Cardiac muscle cell (in vitro differentiated cells and primary cell): ENCODE measurements at regions not wholly inside any gene's neighbourhood (a gene's known extent, or its start where the extent isn't known, plus 50 kb on each side); places are given as distances from the start of the nearest gene placed in this dataset.
A peak's percentile ranks its signal among the peaks of the same experiment; 100 is the strongest.

ENCODE experiments used
- DNase-seq, 2 donors: peaks; one replicate each; pipeline versions ENCODE4 v3.0.0 to v3.0.0-alpha.2; 2010 to 2017; ENCODE audit warnings: low read depth in 1 of 2, low spot score in 1 of 2
- H3K27ac ChIP-seq: fragments of 200-600 bp; sonication (generic); 2 replicates; pipeline ENCODE4 v1.5.1; 2016
- H3K27me3 ChIP-seq: fragments of 200-600 bp; sonication (generic); 2 replicates; pipeline ENCODE4 v1.6.0; 2016; ENCODE audit warnings: control low read depth
- H3K36me3 ChIP-seq: fragments of 200-600 bp; sonication (generic); 2 replicates; pipeline ENCODE4 v1.5.1; 2016; ENCODE audit warnings: control low read depth
- H3K4me1 ChIP-seq: fragments of 200-600 bp; sonication (generic); 2 replicates; pipeline ENCODE4 v1.8.1; 2017; ENCODE audit warnings: low read depth, mild to moderate bottlenecking, mixed run types
- H3K4me3 ChIP-seq: fragments of 200-600 bp; sonication (generic); 2 replicates; pipeline ENCODE4 v1.5.1; 2016; ENCODE audit warnings: mild to moderate bottlenecking
- H3K9me3 ChIP-seq: fragments of 200-600 bp; sonication (generic); 2 replicates; pipeline ENCODE4 v1.5.1; 2017; ENCODE audit warnings: low read depth, mild to moderate bottlenecking, control low read depth
- TF ChIP-seq, protein P1 (sequence below): IDR thresholded peaks from 2 replicates; pipeline ENCODE4 v1.5.1; 2012; ENCODE audit warnings: low read depth, mild to moderate bottlenecking, low read length

DNA sequence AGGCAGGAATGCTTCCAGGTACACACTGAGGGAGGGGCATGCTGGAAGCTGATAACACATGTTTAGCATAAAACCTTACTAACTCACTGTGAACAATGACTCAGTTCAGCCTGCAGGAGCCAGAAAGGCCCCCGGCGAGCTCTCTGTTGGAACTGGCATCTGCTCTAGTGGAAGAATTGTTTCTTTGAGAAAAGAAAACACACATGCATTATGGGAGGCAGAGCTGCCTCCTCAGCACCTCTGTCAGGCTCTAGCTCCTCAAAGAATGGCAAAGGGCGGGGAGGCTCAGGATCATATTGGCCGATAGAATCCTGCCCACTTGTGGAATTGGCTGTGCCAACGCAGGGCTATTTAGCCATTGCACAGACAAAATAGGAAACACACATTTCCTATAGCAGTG is 338.3 kb downstream of the CXCL12 start:
- DNase-seq, result peak in 1 of 2 donors; percentile 21
- no peak overlapping the region for H3K4me3 ChIP-seq
- H3K27me3 ChIP-seq, result no peaks in the 10 kb centered on the region
- H3K36me3 ChIP-seq, result no peaks in the 10 kb centered on the region
- H3K27ac ChIP-seq, result no peak overlapping the region
- no peaks in the 10 kb centered on the region for H3K9me3 ChIP-seq
- no peaks in the 10 kb centered on the region for H3K4me1 ChIP-seq
- TF ChIP-seq, protein P1, sequence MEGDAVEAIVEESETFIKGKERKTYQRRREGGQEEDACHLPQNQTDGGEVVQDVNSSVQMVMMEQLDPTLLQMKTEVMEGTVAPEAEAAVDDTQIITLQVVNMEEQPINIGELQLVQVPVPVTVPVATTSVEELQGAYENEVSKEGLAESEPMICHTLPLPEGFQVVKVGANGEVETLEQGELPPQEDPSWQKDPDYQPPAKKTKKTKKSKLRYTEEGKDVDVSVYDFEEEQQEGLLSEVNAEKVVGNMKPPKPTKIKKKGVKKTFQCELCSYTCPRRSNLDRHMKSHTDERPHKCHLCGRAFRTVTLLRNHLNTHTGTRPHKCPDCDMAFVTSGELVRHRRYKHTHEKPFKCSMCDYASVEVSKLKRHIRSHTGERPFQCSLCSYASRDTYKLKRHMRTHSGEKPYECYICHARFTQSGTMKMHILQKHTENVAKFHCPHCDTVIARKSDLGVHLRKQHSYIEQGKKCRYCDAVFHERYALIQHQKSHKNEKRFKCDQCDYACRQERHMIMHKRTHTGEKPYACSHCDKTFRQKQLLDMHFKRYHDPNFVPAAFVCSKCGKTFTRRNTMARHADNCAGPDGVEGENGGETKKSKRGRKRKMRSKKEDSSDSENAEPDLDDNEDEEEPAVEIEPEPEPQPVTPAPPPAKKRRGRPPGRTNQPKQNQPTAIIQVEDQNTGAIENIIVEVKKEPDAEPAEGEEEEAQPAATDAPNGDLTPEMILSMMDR, result no peak

DNA sequence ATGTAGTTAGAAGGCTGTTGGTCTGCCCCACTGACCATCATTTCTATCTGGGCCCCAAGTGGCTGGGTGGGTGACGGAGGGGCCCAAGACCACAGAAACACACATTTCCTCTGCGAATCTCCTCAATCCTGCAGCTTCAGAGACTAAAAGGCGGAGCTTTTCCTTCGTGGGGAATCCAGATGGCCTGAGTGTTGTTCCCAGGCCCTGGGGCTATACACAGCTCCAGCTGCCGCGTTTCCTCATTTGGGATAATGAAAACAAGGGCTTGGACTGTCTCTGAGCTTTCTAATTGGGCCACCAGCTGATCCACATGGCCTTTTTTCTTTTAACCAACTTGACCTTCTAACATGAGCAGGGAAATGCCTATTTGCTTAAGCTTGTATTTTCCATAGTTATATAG is 339.9 kb downstream of the CXCL12 start:
- H3K4me1 ChIP-seq, result no peaks in the 10 kb centered on the region
- H3K4me3 ChIP-seq, result no peak overlapping the region
- no peak overlapping the region for H3K27ac ChIP-seq
- no peaks in the 10 kb centered on the region for H3K36me3 ChIP-seq
- no peaks in the 10 kb centered on the region for H3K27me3 ChIP-seq
- no peaks in the 10 kb centered on the region for H3K9me3 ChIP-seq
- no peak for DNase-seq
- TF ChIP-seq, protein P1, result no peak

DNA sequence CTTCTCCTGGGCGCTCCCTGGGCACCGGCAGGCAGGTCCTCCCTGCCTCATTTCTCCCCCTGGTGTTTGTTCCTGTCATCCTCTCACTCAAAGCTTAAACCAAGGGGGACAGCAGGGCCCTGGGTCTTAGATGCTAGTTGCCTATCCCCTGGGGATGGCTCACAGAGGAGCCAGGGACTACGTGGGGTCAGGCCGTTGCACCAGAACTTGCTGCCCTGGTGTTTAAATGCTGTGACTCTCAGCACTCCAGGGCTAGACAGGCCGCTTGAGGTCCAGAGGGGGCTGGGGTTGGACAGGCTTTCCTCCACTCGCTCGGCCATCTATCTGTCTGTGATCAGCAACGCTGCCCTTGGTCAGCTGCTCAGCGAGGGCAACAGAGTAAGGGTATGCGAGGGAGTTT is 340.3 kb downstream of the CXCL12 start:
- H3K36me3 ChIP-seq, result no peaks in the 10 kb centered on the region
- no peak overlapping the region for H3K4me3 ChIP-seq
- TF ChIP-seq, protein P1, result no peak
- no peak overlapping the region for H3K27ac ChIP-seq
- H3K27me3 ChIP-seq, result no peaks in the 10 kb centered on the region
- no peak for DNase-seq
- H3K4me1 ChIP-seq, result no peaks in the 10 kb centered on the region
- no peaks in the 10 kb centered on the region for H3K9me3 ChIP-seq

DNA sequence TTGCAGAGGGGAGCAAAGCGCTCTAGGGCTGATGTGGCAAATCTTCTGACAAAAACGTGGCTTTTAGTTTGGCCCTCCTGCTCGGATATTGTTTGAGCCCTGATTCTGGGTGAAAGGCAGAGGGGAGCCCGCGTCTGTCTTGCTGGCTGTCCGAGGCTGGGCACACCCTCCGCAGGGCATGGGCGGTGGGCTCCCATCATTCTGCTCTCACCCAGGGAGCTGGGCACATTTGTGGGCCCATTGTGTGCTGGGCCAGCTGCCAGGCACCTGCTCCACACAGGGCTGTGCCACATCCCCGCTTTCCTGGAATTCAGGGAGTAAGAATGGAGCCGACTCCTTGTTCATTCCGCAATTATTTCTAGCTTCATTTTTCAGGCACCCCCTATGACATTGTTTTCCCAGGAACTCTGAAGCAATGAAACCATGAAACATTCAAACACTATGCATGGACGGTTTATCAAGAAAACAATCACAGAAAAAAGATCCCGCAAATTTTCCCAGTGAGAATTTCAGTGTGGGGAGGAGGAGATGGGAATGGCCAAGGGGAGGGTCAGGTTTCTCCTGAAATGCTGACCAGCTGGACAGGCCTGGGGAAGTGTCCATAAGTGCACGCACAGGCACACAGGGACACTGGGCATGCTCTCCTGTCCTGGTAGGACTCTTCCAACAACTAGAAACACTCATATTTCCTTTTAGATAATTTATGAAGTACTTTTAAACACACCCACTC is 341.1 kb downstream of the CXCL12 start:
- no peak overlapping the region for H3K4me3 ChIP-seq
- H3K27me3 ChIP-seq, result no peaks in the 10 kb centered on the region
- H3K36me3 ChIP-seq, result no peaks in the 10 kb centered on the region
- TF ChIP-seq, protein P1, result no peak
- H3K27ac ChIP-seq, result no peak overlapping the region
- no peak for DNase-seq
- no peaks in the 10 kb centered on the region for H3K4me1 ChIP-seq
- H3K9me3 ChIP-seq, result no peaks in the 10 kb centered on the region

DNA sequence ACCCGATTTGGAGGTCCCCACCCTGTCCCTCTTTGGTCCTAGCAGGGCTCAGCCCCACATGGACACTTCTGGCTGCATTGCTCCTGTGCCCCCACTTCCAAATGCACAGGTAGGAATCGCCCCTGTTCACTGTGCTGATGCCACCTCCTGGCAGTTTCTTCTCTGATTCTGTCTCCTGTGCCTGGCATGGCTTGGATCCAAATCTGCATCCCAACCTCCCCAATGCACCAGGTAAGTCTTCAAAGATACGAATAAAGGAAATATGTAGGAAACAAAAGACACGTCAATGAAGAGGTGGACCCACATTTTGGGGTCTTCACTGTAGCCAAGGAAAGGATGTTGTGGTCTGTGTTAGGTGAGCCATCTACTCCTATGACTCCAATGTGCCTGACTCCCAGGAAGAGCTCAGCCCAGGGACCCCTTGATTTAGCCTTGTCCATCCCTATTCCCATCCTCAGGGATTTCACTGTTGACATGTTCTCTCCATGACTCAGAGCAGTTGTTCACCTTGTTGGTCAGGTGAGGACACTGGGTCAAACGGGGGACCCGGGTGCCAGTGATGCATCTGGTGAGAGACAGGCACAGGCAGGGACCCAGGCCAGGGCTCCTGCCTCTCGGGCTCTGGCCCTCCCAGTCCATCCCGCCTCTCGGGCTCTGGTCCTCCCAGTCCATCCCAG is 341.8 kb downstream of the CXCL12 start:
- H3K27ac ChIP-seq, result no peak overlapping the region
- no peak for DNase-seq
- H3K4me3 ChIP-seq, result no peak overlapping the region
- no peaks in the 10 kb centered on the region for H3K36me3 ChIP-seq
- H3K27me3 ChIP-seq, result no peaks in the 10 kb centered on the region
- H3K4me1 ChIP-seq, result no peaks in the 10 kb centered on the region
- TF ChIP-seq, protein P1, result no peak
- no peaks in the 10 kb centered on the region for H3K9me3 ChIP-seq
